Esophagus squamous epithelium (tissue), 5 donors: ENCODE measurements at regions not wholly inside any gene's neighbourhood (a gene's known extent, or its start where the extent isn't known, plus 50 kb on each side); places are given as distances from the start of the nearest gene placed in this dataset.
"Not testable (repeated sequence)": the region's sequence is repeated elsewhere in the genome, so short reads cannot be mapped to it uniquely, and the experiment has no call there.

Source experiments
- DNase-seq: peaks from one replicate; lab custom pipeline; 2025; lab: John Stamatoyannopoulos, UW
- H3K27ac ChIP-seq, 4 donors: fragments of 200-600 bp; sonication (generic); one replicate each; pipeline ENCODE4 v1.5.1; 2016 to 2019; ENCODE audit warnings: mild to moderate bottlenecking in 1 of 4
- H3K27me3 ChIP-seq, 4 donors: fragments of 200-600 bp; sonication (generic); 1 replicate in 3 of 4; 2 replicates in 1 of 4; pipeline versions ENCODE4 v1.5.1 to v1.6.0; 2017 to 2021; ENCODE audit warnings: antibody characterized with exemption in 1 of 4
- H3K36me3 ChIP-seq, 3 donors: fragments of 200-600 bp; sonication (generic); one replicate each; pipeline ENCODE4 v1.5.1; 2016 to 2019
- H3K4me1 ChIP-seq, 3 donors: fragments of 200-600 bp; sonication (generic); one replicate each; pipeline ENCODE4 v1.5.1; 2017 to 2019
- H3K4me3 ChIP-seq, 4 donors: fragments of 200-600 bp; sonication (generic); 1 replicate in 3 of 4; 2 replicates in 1 of 4; pipeline ENCODE4 v1.5.1; 2016 to 2019; ENCODE audit warnings: mild to moderate bottlenecking in 2 of 4, moderate library complexity in 1 of 4
- H3K9me3 ChIP-seq, 3 donors: fragments of 200-600 bp; sonication (generic); one replicate each; pipeline ENCODE4 v1.5.1; 2016 to 2019
- CTCF ChIP-seq, 6 experiments: fragments of 450-650 bp in 4 of 6; fragments of 200-600 bp in 2 of 6; sonication (generic) in 2 of 6; IDR thresholded peaks; one replicate each; pipeline ENCODE4 v1.5.1; 2016 to 2019; ENCODE audit warnings: antibody characterized with exemption in 6 of 6, mild to moderate bottlenecking in 4 of 6, moderate library complexity in 4 of 6
- POLR2A ChIP-seq, 4 donors: fragments of 450-650 bp; IDR thresholded peaks; one replicate each; pipeline ENCODE4 v1.6.1; 2017; ENCODE audit warnings: antibody characterized with exemption in 4 of 4, mild to moderate bottlenecking in 4 of 4, moderate library complexity in 3 of 4
- WGBS, 2 donors: methylation state at CpG; one replicate each; pipeline ENCODE4 v1.1.5; 2018; 5-methylcytosine and 5-hydroxymethylcytosine counted together
- intact Hi-C: fragments of 100-400 bp; cut with DNase I; formaldehyde crosslinking; loops from one replicate; pipeline ENCODE4 v1.15.0; 2022
- donor health status: DM: yes; HTN: yes; CAD: no.

GRCh38 chrX:23511793-23512192 is 155.5 kb upstream of the PRDX4 start:
- H3K4me1 ChIP-seq, result peaks cover 0 to 5% (median 0%) of the 10 kb centered on the region in 3 donors
- no peak for TF ChIP-seq CTCF (IDR thresholded peaks at IDR 0.05)
- TF ChIP-seq POLR2A (IDR thresholded peaks at IDR 0.05), result no peak
- no peak for DNase-seq
- no peak overlapping the region for H3K27ac ChIP-seq
- H3K36me3 ChIP-seq, result no peaks in the 10 kb centered on the region
- WGBS, 2 donors, result 29 to 34% methylated on average over 2 of the region's 2 CpGs
- intact Hi-C loops, result no loop called here
- H3K9me3 ChIP-seq, result no peaks in the 10 kb centered on the region
- no peak overlapping the region for H3K4me3 ChIP-seq
- no peaks in the 10 kb centered on the region for H3K27me3 ChIP-seq

GRCh38 chrX:23513121-23513520 is 154.2 kb upstream of the PRDX4 start:
- Histone ChIP-seq H3K4me1 (peaks cover 0 to 5% (median 0%) of the 10 kb centered on the region in 3 donors), H3K36me3 (no peaks in the 10 kb centered on the region), H3K27me3 (no peaks in the 10 kb centered on the region), H3K9me3 (no peaks in the 10 kb centered on the region), H3K27ac (no peak overlapping the region), H3K4me3 (no peak overlapping the region)
- WGBS, 2 donors, result 24 to 38% methylated on average over 2 of the region's 2 CpGs
- no peak for DNase-seq
- no peak for TF ChIP-seq POLR2A (IDR thresholded peaks at IDR 0.05)
- intact Hi-C loops, result no loop called here

DNA sequence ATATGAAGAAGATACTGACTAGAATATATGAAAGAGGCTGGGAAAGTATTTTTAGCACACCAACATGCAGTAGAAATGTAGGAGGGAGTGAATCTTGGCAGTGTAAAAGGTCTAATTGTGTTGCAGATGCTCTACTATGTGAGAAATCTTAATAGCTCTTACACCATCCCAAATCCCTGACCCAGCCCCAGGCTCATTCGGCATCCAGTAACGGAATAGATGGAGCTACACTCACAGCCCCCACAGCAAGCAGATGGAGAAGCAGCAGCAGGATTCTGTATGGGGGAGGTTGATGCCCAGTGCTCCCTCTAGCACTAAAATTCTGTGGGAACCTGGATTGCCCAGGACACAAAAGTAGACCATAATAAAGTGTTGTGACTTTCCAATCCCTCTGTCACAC is 153.2 kb upstream of the PRDX4 start:
- TF ChIP-seq CTCF (IDR thresholded peaks at IDR 0.05) (no peak), POLR2A (IDR thresholded peaks at IDR 0.05) (no peak)
- 100% methylated on average over 2 of the region's 2 CpGs; no CpG with 5 or more reads in 1 of the 2 donors for WGBS, 2 donors
- no peak for DNase-seq

GRCh38 chrX:23515028-23515427 is 152.3 kb upstream of the PRDX4 start:
- intact Hi-C loops, result no loop called here
- Histone ChIP-seq H3K27ac (no peak overlapping the region), H3K27me3 (no peaks in the 10 kb centered on the region), H3K4me3 (no peak overlapping the region), H3K4me1 (peaks cover 0 to 5% (median 0%) of the 10 kb centered on the region in 3 donors), H3K9me3 (no peaks in the 10 kb centered on the region), H3K36me3 (no peaks in the 10 kb centered on the region)
- no peak for TF ChIP-seq POLR2A (IDR thresholded peaks at IDR 0.05)
- DNase-seq, result no peak
- 0 to 42% methylated on average over 1 to 2 of the region's 2 CpGs for WGBS, 2 donors

More for the DNA sequence above, 153.2 kb upstream of the PRDX4 start:
- intact Hi-C loops, result no loop called here
- no peak overlapping the region for H3K27ac ChIP-seq
- peaks cover 0 to 5% (median 0%) of the 10 kb centered on the region in 3 donors for H3K4me1 ChIP-seq
- H3K27me3 ChIP-seq, result no peaks in the 10 kb centered on the region
- no peak overlapping the region for H3K4me3 ChIP-seq
- no peaks in the 10 kb centered on the region for H3K36me3 ChIP-seq
- H3K9me3 ChIP-seq, result no peaks in the 10 kb centered on the region

GRCh38 chrX:23523026-23523657 is 144.2 kb upstream of the PRDX4 start:
- H3K9me3 ChIP-seq, intact Hi-C loops, H3K4me1 ChIP-seq, H3K27ac ChIP-seq, H3K4me3 ChIP-seq, H3K27me3 ChIP-seq, DNase-seq, H3K36me3 ChIP-seq: not testable (repeated sequence)
- WGBS, 2 donors, result no CpG with 5 or more reads among the region's 37 CpGs

GRCh38 chrX:23524467-23524866 is 142.8 kb upstream of the PRDX4 start:
- no peak for TF ChIP-seq POLR2A (IDR thresholded peaks at IDR 0.05)
- no peak for TF ChIP-seq CTCF (IDR thresholded peaks at IDR 0.05)
- no peak overlapping the region for H3K4me3 ChIP-seq
- intact Hi-C loops, result no loop called here
- 0 to 57% methylated on average over 1 to 2 of the region's 5 CpGs for WGBS, 2 donors
- H3K27ac ChIP-seq, result no peak overlapping the region
- no peaks in the 10 kb centered on the region for H3K4me1 ChIP-seq
- H3K36me3 ChIP-seq, result no peaks in the 10 kb centered on the region
- no peak for DNase-seq
- no peaks in the 10 kb centered on the region for H3K9me3 ChIP-seq
- H3K27me3 ChIP-seq, result no peaks in the 10 kb centered on the region
